IMR-90 (cell line): ENCODE measurements at regions not wholly inside any gene's neighbourhood (a gene's known extent, or its start where the extent isn't known, plus 50 kb on each side); places are given as distances from the start of the nearest gene placed in this dataset.

Experiments used
- ATAC-seq: fragments of 200-7000 bp; cut with Tn5 transposase; 2 replicates; pipeline ENCODE4 v1.9.1; 2020; ENCODE audit warnings: low read depth, mild to moderate bottlenecking, moderate library complexity
- BruUV-seq: library from RNA; stranded (reverse); fragments of 400-500 nt; replicated peaks from 2 replicates; lab custom pipeline; 2021; lab: Mats Ljungman, UMichigan
- CTCF ChIA-PET: fragments of 300-600 bp; formaldehyde crosslinking; extraction: SDS; loops from one replicate; lab custom pipeline; 2021; ENCODE audit warnings: antibody characterized with exemption; lab: Yijun Ruan, JAX
- POLR2A ChIA-PET: fragments of 300-600 bp; sonication (Branson Sonifier 250); formaldehyde crosslinking; loops from one replicate; lab custom pipeline; 2022; ENCODE audit warnings: antibody characterized with exemption; ENCODE audit not compliant: unreplicated experiment; lab: Charles Lee
- DNase-seq: peaks from one replicate; pipeline ENCODE4 v3.0.0; 2013
- H2AFZ ChIP-seq: replicated peaks from 2 replicates; pipeline ENCODE3; 2013; ENCODE audit warnings: low read length, mild to moderate bottlenecking; ENCODE audit not compliant: poor library complexity
- H2AK5ac ChIP-seq: 2 replicates; pipeline ENCODE4 v1.6.1; 2013; ENCODE audit warnings: low read depth, low read length, inconsistent platforms
- H2AK9ac ChIP-seq: replicated peaks from 2 replicates; pipeline ENCODE3; 2013; ENCODE audit warnings: mild to moderate bottlenecking, low read depth, low read length, moderate library complexity; ENCODE audit not compliant: poor library complexity
- H2BK120ac ChIP-seq: 2 replicates; pipeline ENCODE4 v1.6.1; 2013; ENCODE audit warnings: low read depth, low read length, inconsistent platforms
- H2BK15ac ChIP-seq: 3 replicates; pipeline ENCODE4 v1.6.1; 2013; ENCODE audit warnings: low read depth, low read length, inconsistent platforms
- H2BK20ac ChIP-seq: 2 replicates; pipeline ENCODE4 v1.6.1; 2013; ENCODE audit warnings: low read depth, mild to moderate bottlenecking, inconsistent platforms, low read length, moderate library complexity
- H2BK5ac ChIP-seq: 2 replicates; pipeline ENCODE4 v1.6.1; 2013; ENCODE audit warnings: mild to moderate bottlenecking, low read depth, low read length, inconsistent platforms; ENCODE audit not compliant: poor library complexity, severe bottlenecking
- H3K14ac ChIP-seq: replicated peaks from 2 replicates; pipeline ENCODE4 v1.6.1; 2013; ENCODE audit warnings: low read depth, low read length, inconsistent platforms
- H3K18ac ChIP-seq: 2 replicates; pipeline ENCODE4 v1.6.1; 2013; ENCODE audit warnings: low read depth, low read length, control low read depth
- H3K23ac ChIP-seq: 2 replicates; pipeline ENCODE4 v1.6.1; 2013; ENCODE audit warnings: low read depth, low read length, inconsistent platforms
- H3K27ac ChIP-seq: 2 replicates; pipeline ENCODE4 v1.5.1; 2013; ENCODE audit warnings: mild to moderate bottlenecking, control low read depth, low read length; ENCODE audit not compliant: insufficient read depth
- H3K27me3 ChIP-seq: 2 replicates; pipeline ENCODE4 v1.6.1; 2013; ENCODE audit warnings: low read length; ENCODE audit not compliant: control insufficient read depth, insufficient read depth
- H3K36me3 ChIP-seq: 2 replicates; pipeline ENCODE4 v1.6.1; 2013; ENCODE audit warnings: low read length, mixed read lengths; ENCODE audit not compliant: control insufficient read depth, insufficient read depth
- H3K4ac ChIP-seq: 2 replicates; pipeline ENCODE4 v1.6.1; 2013; ENCODE audit warnings: low read depth, low read length, inconsistent platforms
- H3K4me1 ChIP-seq: 2 replicates; pipeline ENCODE4 v1.6.1; 2013; ENCODE audit warnings: low read length, mixed read lengths; ENCODE audit not compliant: control insufficient read depth, insufficient read depth
- H3K4me2 ChIP-seq: 2 replicates; pipeline ENCODE4 v1.6.1; 2013; ENCODE audit warnings: low read depth, mild to moderate bottlenecking, control low read depth, low read length, moderate library complexity
- H3K4me3 ChIP-seq: 2 replicates; pipeline ENCODE4 v1.5.1; 2013; ENCODE audit warnings: low read depth, mild to moderate bottlenecking, control low read depth, low read length, moderate library complexity; ENCODE audit not compliant: insufficient read depth
- H3K56ac ChIP-seq: 2 replicates; pipeline ENCODE4 v1.6.1; 2013; ENCODE audit warnings: low read length, inconsistent platforms; ENCODE audit not compliant: insufficient read depth; ENCODE audit errors: extremely low read depth
- H3K79me1 ChIP-seq, 2 experiments: 2 replicates each; pipeline ENCODE4 v1.6.1; 2013; ENCODE audit warnings: low read length in 2 of 2, inconsistent platforms in 1 of 2, low read depth in 1 of 2
- H3K9ac ChIP-seq: 2 replicates; pipeline ENCODE4 v1.6.1; 2013; ENCODE audit warnings: low read depth, low read length, control low read depth
- H3K9me1 ChIP-seq: 2 replicates; pipeline ENCODE4 v1.6.1; 2013; ENCODE audit warnings: low read length, inconsistent platforms; ENCODE audit not compliant: insufficient read depth
- H3K9me3 ChIP-seq: 2 replicates; pipeline ENCODE4 v1.6.1; 2013; ENCODE audit warnings: low read length; ENCODE audit not compliant: control insufficient read depth, insufficient read depth
- H4K20me1 ChIP-seq: 2 replicates; pipeline ENCODE4 v1.6.1; 2013; ENCODE audit warnings: low read length, inconsistent platforms; ENCODE audit not compliant: insufficient read depth
- H4K5ac ChIP-seq: 2 replicates; pipeline ENCODE4 v1.6.1; 2013; ENCODE audit warnings: mild to moderate bottlenecking, low read depth, low read length, control low read depth
- H4K8ac ChIP-seq, 2 experiments: 2 replicates each; pipeline ENCODE4 v1.6.1; 2013; ENCODE audit warnings: low read depth in 2 of 2, low read length in 2 of 2, control low read depth in 1 of 2, inconsistent platforms in 1 of 2
- H4K91ac ChIP-seq: 2 replicates; pipeline ENCODE4 v1.6.1; 2013; ENCODE audit warnings: low read depth, low read length, inconsistent platforms; ENCODE audit not compliant: insufficient read depth
- CHD1 ChIP-seq: IDR thresholded peaks from 2 replicates; pipeline ENCODE4 v1.6.1; 2012; ENCODE audit warnings: low read depth, low read length, improper control_type of control experiment
- WGBS, 2 experiments: methylation state at CpG; one replicate each; pipeline versions ENCODE4 v1.1.5 to v1.1.7; 2013; ENCODE audit warnings: missing lambda C conversion rate in 2 of 2; ENCODE audit not compliant: insufficient read length in 1 of 2; ENCODE audit errors: extremely low coverage in 2 of 2; 5-methylcytosine and 5-hydroxymethylcytosine counted together
- dilution Hi-C: fragments of 300-500 bp; cut with HindIII; formaldehyde crosslinking; loops from one replicate; pipeline ENCODE4 v1.14.3; 2018; ENCODE audit warnings: low sequenced_read_pairs; ENCODE audit not compliant: unreplicated experiment
- in situ Hi-C: fragments of 300-500 bp; cut with MboI; formaldehyde crosslinking; loops from 3 replicates; pipeline ENCODE4 v1.14.3; 2019; ENCODE audit warnings: low sequenced_read_pairs, inconsistent platforms, mixed read lengths
- intact Hi-C: fragments of 100-400 bp; cut with micrococcal nuclease; formaldehyde crosslinking; loops from 2 replicates; pipeline ENCODE4 v1.10.0; 2022
- TF ChIP-seq, protein P1 (sequence below): fragments of 150-350 bp; IDR thresholded peaks from 2 replicates; pipeline ENCODE4 v1.6.1; 2017; ENCODE audit warnings: mild to moderate bottlenecking, antibody characterized with exemption, low read length, low read depth

DNA sequence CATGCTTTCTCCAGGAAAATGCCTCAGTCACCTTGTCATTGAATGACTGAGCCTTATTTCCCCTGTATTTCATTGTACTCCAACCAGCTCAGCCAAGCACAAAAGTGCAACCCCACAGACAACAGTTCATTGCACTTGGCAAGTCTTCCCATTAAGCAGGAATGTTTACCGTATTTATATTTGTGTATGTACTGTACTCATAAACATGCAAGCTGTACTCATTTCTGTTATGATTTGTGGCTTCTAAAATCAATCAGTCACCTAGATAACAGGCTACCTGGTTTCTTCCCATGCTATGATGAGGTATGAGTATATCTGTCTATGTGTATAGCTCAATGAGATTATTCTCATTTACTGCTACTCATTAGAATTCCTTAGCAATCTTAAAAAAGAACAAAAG, 505.5 kb upstream of the FAM98A start:
- Histone ChIP-seq H3K56ac (no peak overlapping the region), H3K9ac (no peak overlapping the region), H2BK15ac (no peak overlapping the region), H3K14ac (no peak overlapping the region), H3K9me1 (no peaks in the 10 kb centered on the region), H4K5ac (no peak overlapping the region), H3K79me1 (no peaks in the 10 kb centered on the region), H3K9me3 (no peaks in the 10 kb centered on the region), H3K27ac (no peak overlapping the region), H3K36me3 (no peaks in the 10 kb centered on the region), H2AK9ac (no peak overlapping the region), H2BK120ac (no peak overlapping the region), H4K91ac (peak overlapping the region; percentile 21), H2AK5ac (no peak overlapping the region), H3K23ac (no peak overlapping the region), H3K4me2 (no peak overlapping the region), H3K18ac (no peak overlapping the region), H3K4me3 (no peak overlapping the region), H2BK5ac (no peak overlapping the region), H3K4me1 (no peaks in the 10 kb centered on the region), H3K27me3 (no peaks in the 10 kb centered on the region), H3K4ac (no peak overlapping the region; the same call in 1 of the 2 replicates), H2AFZ (no peak overlapping the region), H4K8ac (no peak overlapping the region), H4K20me1 (no peaks in the 10 kb centered on the region), H2BK20ac (peak overlapping the region; percentile 10; the same call in 1 of the 2 replicates)
- ChIA-PET POLR2A (no interaction called here), CTCF (no interaction called here)
- BruUV-seq, result no TSS peak
- in situ Hi-C loops, result no loop called here
- intact Hi-C loops, result no loop called here
- ATAC-seq (peak; percentile 21), DNase-seq (peak; percentile 23)
- TF ChIP-seq CHD1, result no peak
- TF ChIP-seq, protein P1, sequence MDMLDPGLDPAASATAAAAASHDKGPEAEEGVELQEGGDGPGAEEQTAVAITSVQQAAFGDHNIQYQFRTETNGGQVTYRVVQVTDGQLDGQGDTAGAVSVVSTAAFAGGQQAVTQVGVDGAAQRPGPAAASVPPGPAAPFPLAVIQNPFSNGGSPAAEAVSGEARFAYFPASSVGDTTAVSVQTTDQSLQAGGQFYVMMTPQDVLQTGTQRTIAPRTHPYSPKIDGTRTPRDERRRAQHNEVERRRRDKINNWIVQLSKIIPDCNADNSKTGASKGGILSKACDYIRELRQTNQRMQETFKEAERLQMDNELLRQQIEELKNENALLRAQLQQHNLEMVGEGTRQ, result no peak
- WGBS, 2 experiments, result no CpG with 5 or more reads among the region's 1 CpG
- dilution Hi-C loops, result no loop called here
